Suprapubic skin (tissue), 4 donors: ENCODE measurements at regions not wholly inside any gene's neighbourhood (a gene's known extent, or its start where the extent isn't known, plus 50 kb on each side); places are given as distances from the start of the nearest gene placed in this dataset.

ENCODE experiments used
- DNase-seq, 2 donors: peaks; one replicate each; pipeline ENCODE4 v3.0.0-alpha.2; 2019; ENCODE audit warnings: low spot score in 2 of 2
- H3K27ac ChIP-seq: fragments of 200-600 bp; sonication (generic); one replicate; pipeline ENCODE4 v1.5.1; 2019
- H3K27me3 ChIP-seq: fragments of 200-600 bp; sonication (generic); one replicate; pipeline ENCODE4 v1.5.1; 2019
- H3K36me3 ChIP-seq: fragments of 200-600 bp; sonication (generic); one replicate; pipeline ENCODE4 v1.5.1; 2019
- H3K4me1 ChIP-seq: fragments of 200-600 bp; sonication (generic); one replicate; pipeline ENCODE4 v1.5.1; 2019
- H3K4me3 ChIP-seq: fragments of 200-600 bp; sonication (generic); one replicate; pipeline ENCODE4 v1.5.1; 2019; ENCODE audit warnings: mild to moderate bottlenecking
- H3K9me3 ChIP-seq: fragments of 200-600 bp; sonication (generic); one replicate; pipeline ENCODE4 v1.5.1; 2019
- EP300 ChIP-seq: sonication (generic); formaldehyde crosslinking; IDR thresholded peaks from one replicate; pipeline ENCODE4 v1.6.1; 2017; ENCODE audit warnings: antibody characterized with exemption
- POLR2A ChIP-seq, 2 donors: fragments of 450-650 bp; IDR thresholded peaks; one replicate each; pipeline ENCODE4 v1.6.1; 2017; ENCODE audit warnings: antibody characterized with exemption in 2 of 2, mild to moderate bottlenecking in 2 of 2, moderate library complexity in 2 of 2
- POLR2AphosphoS5 ChIP-seq, 3 donors: sonication (generic); formaldehyde crosslinking; IDR thresholded peaks; one replicate each; pipeline ENCODE4 v1.6.1; 2017; ENCODE audit warnings: antibody characterized with exemption in 3 of 3
- WGBS: methylation state at CpG from one replicate; pipeline ENCODE4 v1.1.5; 2018; 5-methylcytosine and 5-hydroxymethylcytosine counted together
- TF ChIP-seq, protein P1 (sequence below), 2 donors: fragments of 200-600 bp in 1 of 2; fragments of 450-650 bp in 1 of 2; sonication (generic) in 1 of 2; IDR thresholded peaks; one replicate each; pipeline ENCODE4 v1.5.1; 2016 to 2019; ENCODE audit warnings: antibody characterized with exemption in 2 of 2, mild to moderate bottlenecking in 1 of 2, moderate library complexity in 1 of 2

DNA sequence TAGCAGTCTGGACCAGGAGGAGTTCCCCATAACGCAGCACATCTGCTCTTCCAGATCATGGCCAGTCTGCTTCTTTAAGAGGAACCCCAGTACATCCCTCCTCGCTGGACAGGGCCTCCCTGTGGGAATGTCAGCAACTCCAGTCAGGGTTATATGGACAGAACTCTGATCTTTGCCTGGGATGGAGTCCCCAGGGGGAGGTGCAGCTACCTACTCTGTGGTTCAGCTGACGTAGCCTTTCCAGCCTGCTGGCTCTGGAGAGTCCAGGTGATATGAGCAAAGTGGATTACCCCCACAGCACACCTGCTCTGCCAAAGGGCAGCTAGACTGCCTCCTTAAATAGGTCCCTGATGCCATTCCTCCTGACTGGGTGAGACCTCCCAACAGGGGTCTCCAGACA, 417.1 kb upstream of the EPHA3 start:
- Histone ChIP-seq H3K27me3 (no peaks in the 10 kb centered on the region), H3K4me3 (no peak overlapping the region), H3K9me3 (peaks cover 4% of the 10 kb centered on the region), H3K27ac (no peak overlapping the region), H3K36me3 (no peaks in the 10 kb centered on the region), H3K4me1 (no peaks in the 10 kb centered on the region)
- DNase-seq: peak in 1 of 2 donors; percentile 36
- no peak for TF ChIP-seq POLR2A (IDR thresholded peaks at IDR 0.05)
- TF ChIP-seq, protein P1, sequence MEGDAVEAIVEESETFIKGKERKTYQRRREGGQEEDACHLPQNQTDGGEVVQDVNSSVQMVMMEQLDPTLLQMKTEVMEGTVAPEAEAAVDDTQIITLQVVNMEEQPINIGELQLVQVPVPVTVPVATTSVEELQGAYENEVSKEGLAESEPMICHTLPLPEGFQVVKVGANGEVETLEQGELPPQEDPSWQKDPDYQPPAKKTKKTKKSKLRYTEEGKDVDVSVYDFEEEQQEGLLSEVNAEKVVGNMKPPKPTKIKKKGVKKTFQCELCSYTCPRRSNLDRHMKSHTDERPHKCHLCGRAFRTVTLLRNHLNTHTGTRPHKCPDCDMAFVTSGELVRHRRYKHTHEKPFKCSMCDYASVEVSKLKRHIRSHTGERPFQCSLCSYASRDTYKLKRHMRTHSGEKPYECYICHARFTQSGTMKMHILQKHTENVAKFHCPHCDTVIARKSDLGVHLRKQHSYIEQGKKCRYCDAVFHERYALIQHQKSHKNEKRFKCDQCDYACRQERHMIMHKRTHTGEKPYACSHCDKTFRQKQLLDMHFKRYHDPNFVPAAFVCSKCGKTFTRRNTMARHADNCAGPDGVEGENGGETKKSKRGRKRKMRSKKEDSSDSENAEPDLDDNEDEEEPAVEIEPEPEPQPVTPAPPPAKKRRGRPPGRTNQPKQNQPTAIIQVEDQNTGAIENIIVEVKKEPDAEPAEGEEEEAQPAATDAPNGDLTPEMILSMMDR (IDR thresholded peaks at IDR 0.05): no peak
- TF ChIP-seq EP300: no peak
- TF ChIP-seq POLR2AphosphoS5 (IDR thresholded peaks at IDR 0.05): no peak
- 80% methylated on average over 3 of the region's 3 CpGs for WGBS

DNA sequence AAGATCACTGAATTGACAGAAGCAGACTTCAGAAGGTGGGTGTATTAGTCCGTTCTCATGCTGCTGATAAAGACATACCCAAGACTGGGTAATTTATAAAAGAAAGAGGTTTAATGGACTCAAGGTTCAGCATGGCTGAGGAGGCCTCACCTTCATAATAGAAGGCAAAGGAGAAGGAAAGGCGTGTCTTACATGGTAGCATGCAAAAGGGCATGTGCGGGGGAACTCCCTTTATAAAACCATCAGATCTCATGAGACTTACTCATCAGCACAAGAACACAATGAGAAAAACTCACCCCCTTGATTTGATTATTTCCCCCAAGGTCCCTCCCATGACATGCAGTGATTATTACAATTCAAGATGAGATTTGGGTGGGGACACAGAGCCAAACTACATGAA, 416.3 kb upstream of the EPHA3 start:
- Histone ChIP-seq H3K9me3 (peaks cover 4% of the 10 kb centered on the region), H3K36me3 (no peaks in the 10 kb centered on the region), H3K27ac (no peak overlapping the region), H3K4me1 (no peaks in the 10 kb centered on the region), H3K4me3 (no peak overlapping the region), H3K27me3 (no peaks in the 10 kb centered on the region)
- no peak for DNase-seq
- WGBS: 95% methylated on average over 3 of the region's 3 CpGs
- no peak for TF ChIP-seq POLR2AphosphoS5 (IDR thresholded peaks at IDR 0.05)
- TF ChIP-seq, protein P1 (IDR thresholded peaks at IDR 0.05): no peak
- TF ChIP-seq POLR2A (IDR thresholded peaks at IDR 0.05): no peak

DNA sequence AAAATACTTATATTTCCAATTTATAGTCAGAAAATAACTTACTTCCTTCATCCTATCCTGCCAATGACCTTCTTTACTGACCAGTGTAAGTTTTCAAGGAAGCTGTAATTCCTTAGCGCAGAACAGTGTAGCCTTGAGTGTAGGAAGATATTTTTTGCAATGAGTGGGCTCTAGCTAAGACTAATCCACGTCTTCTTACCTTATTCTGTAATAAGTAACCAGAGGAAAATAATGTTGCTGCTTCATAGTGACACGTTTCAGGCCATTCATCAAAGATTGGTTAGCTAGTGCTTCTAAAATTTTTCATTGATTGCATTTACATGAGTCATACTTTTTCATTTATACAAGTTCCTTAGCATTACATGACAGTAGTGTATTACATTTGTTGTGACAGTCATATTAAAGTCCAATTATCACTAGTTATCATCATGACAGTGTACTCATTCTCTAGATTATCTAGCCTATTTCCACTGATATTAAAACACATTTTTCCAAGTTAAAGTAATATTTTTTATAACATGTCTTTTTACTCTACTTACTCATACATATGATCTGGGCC, 403.8 kb upstream of the EPHA3 start:
- H3K4me3 ChIP-seq: no peak overlapping the region
- no peaks in the 10 kb centered on the region for H3K27me3 ChIP-seq
- H3K9me3 ChIP-seq: no peaks in the 10 kb centered on the region
- TF ChIP-seq, protein P1 (IDR thresholded peaks at IDR 0.05): no peak
- TF ChIP-seq POLR2AphosphoS5 (IDR thresholded peaks at IDR 0.05): no peak
- TF ChIP-seq POLR2A (IDR thresholded peaks at IDR 0.05): no peak
- no peak for TF ChIP-seq EP300
- H3K4me1 ChIP-seq: no peaks in the 10 kb centered on the region
- no peaks in the 10 kb centered on the region for H3K36me3 ChIP-seq
- no peak overlapping the region for H3K27ac ChIP-seq
- DNase-seq: no peak
- 67% methylated on average over 3 of the region's 3 CpGs for WGBS

DNA sequence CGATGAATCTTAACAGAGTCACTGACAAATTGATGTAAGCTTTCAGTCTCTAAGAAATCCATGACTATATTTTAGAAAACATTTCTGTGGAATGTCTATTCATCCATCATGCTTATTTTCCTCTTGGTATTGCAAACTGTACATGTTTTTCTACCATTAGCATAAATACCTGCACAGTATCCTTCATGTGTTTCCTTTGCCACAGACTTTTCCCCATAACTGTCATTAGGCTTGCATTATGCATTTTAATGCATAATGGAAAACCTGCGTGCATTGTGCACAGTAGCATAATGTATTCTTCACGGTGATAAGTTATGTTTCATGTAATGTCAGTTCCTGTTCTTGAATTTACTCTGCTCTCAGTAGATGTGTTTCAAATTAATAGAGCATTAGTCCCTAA, 403.1 kb upstream of the EPHA3 start:
- no peak overlapping the region for H3K27ac ChIP-seq
- WGBS: 68% methylated on average over 3 of the region's 3 CpGs

DNA sequence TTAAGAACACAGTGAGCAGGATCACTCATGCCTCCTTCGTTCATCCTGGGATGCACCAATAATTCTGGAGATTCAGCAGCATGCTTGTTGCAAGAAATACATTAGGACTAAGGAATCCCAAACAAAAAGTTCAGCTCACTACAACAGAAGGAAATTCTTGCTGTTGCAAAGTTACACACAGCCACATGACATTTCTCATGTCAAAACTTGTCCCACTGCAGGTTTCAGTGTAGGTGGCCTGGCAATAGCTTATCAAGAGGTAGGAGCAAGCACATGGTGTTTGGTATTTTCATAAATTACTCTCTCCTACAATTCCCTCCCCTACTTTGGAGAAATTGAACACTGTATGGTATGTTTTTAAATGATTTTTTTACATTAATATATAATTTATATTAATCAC, 399.6 kb upstream of the EPHA3 start:
- Histone ChIP-seq H3K36me3 (no peaks in the 10 kb centered on the region), H3K4me3 (no peak overlapping the region), H3K9me3 (no peaks in the 10 kb centered on the region), H3K4me1 (no peaks in the 10 kb centered on the region), H3K27me3 (no peaks in the 10 kb centered on the region), H3K27ac (no peak overlapping the region)
- no peak for DNase-seq
- WGBS: 47% methylated on average over 1 of the region's 1 CpG
- no peak for TF ChIP-seq POLR2AphosphoS5 (IDR thresholded peaks at IDR 0.05)
- TF ChIP-seq EP300: no peak
- TF ChIP-seq, protein P1 (IDR thresholded peaks at IDR 0.05): no peak
- TF ChIP-seq POLR2A (IDR thresholded peaks at IDR 0.05): no peak

More for the DNA sequence above, 403.1 kb upstream of the EPHA3 start:
- TF ChIP-seq POLR2A (IDR thresholded peaks at IDR 0.05) (no peak), POLR2AphosphoS5 (IDR thresholded peaks at IDR 0.05) (no peak), EP300 (no peak)
- TF ChIP-seq, protein P1 (IDR thresholded peaks at IDR 0.05): no peak
- no peak for DNase-seq
- no peak overlapping the region for H3K4me3 ChIP-seq
- H3K9me3 ChIP-seq: no peaks in the 10 kb centered on the region
- no peaks in the 10 kb centered on the region for H3K4me1 ChIP-seq
- no peaks in the 10 kb centered on the region for H3K27me3 ChIP-seq
- no peaks in the 10 kb centered on the region for H3K36me3 ChIP-seq
